ENCODE measurements at regions not wholly inside any gene's neighbourhood (a gene's known extent, or its start where the extent isn't known, plus 50 kb on each side); places are given as distances from the start of the nearest gene placed in this dataset.

GRCh38 chr12:60196366-60196765, 600.5 kb downstream of the SLC16A7 start:
- Histone ChIP-seq H3K4me1 (ENCODE audit: control insufficient read depth in 1 of 2, insufficient read depth in 2 of 2, low read length in 2 of 2) (no peaks in the 10 kb centered on the region), H3K9me3 (replicated peaks in 1 of 2; ENCODE audit: control insufficient read depth in 1 of 2, insufficient read depth in 1 of 2, low read length in 2 of 2) (no peaks in the 10 kb centered on the region), H4K20me1 (ENCODE audit: insufficient read depth, low read length) (no peaks in the 10 kb centered on the region), H3K9ac (ENCODE audit: insufficient read depth, low read length, poor library complexity, severe bottlenecking) (no peak overlapping the region), H3K4me2 (replicated peaks; ENCODE audit: extremely low read depth, low read length, poor library complexity, severe bottlenecking) (no peak overlapping the region), H3K36me3 (replicated peaks in 1 of 2; ENCODE audit: control insufficient read depth in 1 of 2, insufficient read depth in 2 of 2, low read length in 2 of 2) (no peaks in the 10 kb centered on the region), H3K79me2 (ENCODE audit: insufficient read depth, low read length) (no peaks in the 10 kb centered on the region), H2AFZ (ENCODE audit: insufficient read depth, low read depth, low read length, poor library complexity, severe bottlenecking) (no peak overlapping the region), H3K27me3 (ENCODE audit: control insufficient read depth in 2 of 2, insufficient read depth in 2 of 2, low read length in 2 of 2) (no peaks in the 10 kb centered on the region), H3K27ac (ENCODE audit: low read depth in 1 of 2, low read length in 2 of 2) (no peak overlapping the region), H3K4me3 (replicated peaks in 1 of 3; ENCODE audit: low read depth in 2 of 3, low read length in 3 of 3) (no peak overlapping the region)
- Mint-ChIP-seq H3K9me3 (peaks cover 0 to 7% (median 3%) of the 10 kb centered on the region in 7 donors), H3K27me3 (ENCODE audit: low read depth in 3 of 3) (no peaks in the 10 kb centered on the region), H3K4me1 (no peaks in the 10 kb centered on the region), H3K36me3 (no peaks in the 10 kb centered on the region), H3K4me3 (no peak overlapping the region), H3K27ac (no peak overlapping the region)
- intact Hi-C loops (cut with micrococcal nuclease), result no loop called here
- 100% methylated on average over 9 of the region's 10 CpGs for WGBS (ENCODE audit: insufficient coverage)
- TF ChIP-seq, protein P1, sequence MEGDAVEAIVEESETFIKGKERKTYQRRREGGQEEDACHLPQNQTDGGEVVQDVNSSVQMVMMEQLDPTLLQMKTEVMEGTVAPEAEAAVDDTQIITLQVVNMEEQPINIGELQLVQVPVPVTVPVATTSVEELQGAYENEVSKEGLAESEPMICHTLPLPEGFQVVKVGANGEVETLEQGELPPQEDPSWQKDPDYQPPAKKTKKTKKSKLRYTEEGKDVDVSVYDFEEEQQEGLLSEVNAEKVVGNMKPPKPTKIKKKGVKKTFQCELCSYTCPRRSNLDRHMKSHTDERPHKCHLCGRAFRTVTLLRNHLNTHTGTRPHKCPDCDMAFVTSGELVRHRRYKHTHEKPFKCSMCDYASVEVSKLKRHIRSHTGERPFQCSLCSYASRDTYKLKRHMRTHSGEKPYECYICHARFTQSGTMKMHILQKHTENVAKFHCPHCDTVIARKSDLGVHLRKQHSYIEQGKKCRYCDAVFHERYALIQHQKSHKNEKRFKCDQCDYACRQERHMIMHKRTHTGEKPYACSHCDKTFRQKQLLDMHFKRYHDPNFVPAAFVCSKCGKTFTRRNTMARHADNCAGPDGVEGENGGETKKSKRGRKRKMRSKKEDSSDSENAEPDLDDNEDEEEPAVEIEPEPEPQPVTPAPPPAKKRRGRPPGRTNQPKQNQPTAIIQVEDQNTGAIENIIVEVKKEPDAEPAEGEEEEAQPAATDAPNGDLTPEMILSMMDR (IDR thresholded peaks at IDR 0.05), result no peak
- no peak for DNase-seq

GRCh38 chr12:60197589-60197988, 601.8 kb downstream of the SLC16A7 start:
- no peaks in the 10 kb centered on the region for H3K4me1 Mint-ChIP-seq
- Histone ChIP-seq H3K4me3 (replicated peaks in 1 of 3; ENCODE audit: low read depth in 2 of 3, low read length in 3 of 3) (no peak overlapping the region), H4K20me1 (ENCODE audit: insufficient read depth, low read length) (no peaks in the 10 kb centered on the region), H3K79me2 (ENCODE audit: insufficient read depth, low read length) (no peaks in the 10 kb centered on the region), H3K36me3 (replicated peaks in 1 of 2; ENCODE audit: control insufficient read depth in 1 of 2, insufficient read depth in 2 of 2, low read length in 2 of 2) (no peaks in the 10 kb centered on the region), H3K4me1 (ENCODE audit: control insufficient read depth in 1 of 2, insufficient read depth in 2 of 2, low read length in 2 of 2) (no peaks in the 10 kb centered on the region), H3K9me3 (replicated peaks in 1 of 2; ENCODE audit: control insufficient read depth in 1 of 2, insufficient read depth in 1 of 2, low read length in 2 of 2) (no peaks in the 10 kb centered on the region), H2AFZ (ENCODE audit: insufficient read depth, low read depth, low read length, poor library complexity, severe bottlenecking) (no peak overlapping the region), H3K9ac (ENCODE audit: insufficient read depth, low read length, poor library complexity, severe bottlenecking) (no peak overlapping the region), H3K4me2 (replicated peaks; ENCODE audit: extremely low read depth, low read length, poor library complexity, severe bottlenecking) (no peak overlapping the region), H3K27ac (ENCODE audit: low read depth in 1 of 2, low read length in 2 of 2) (no peak overlapping the region), H3K27me3 (ENCODE audit: control insufficient read depth in 2 of 2, insufficient read depth in 2 of 2, low read length in 2 of 2) (no peaks in the 10 kb centered on the region)
- no peak overlapping the region for H3K4me3 Mint-ChIP-seq
- no peaks in the 10 kb centered on the region for H3K27me3 Mint-ChIP-seq (ENCODE audit: low read depth in 3 of 3)
- DNase-seq, result no peak
- TF ChIP-seq, protein P1 (IDR thresholded peaks at IDR 0.05), result no peak
- intact Hi-C loops (cut with micrococcal nuclease), result no loop called here
- H3K36me3 Mint-ChIP-seq, result no peaks in the 10 kb centered on the region
- no CpG with 5 or more reads among the region's 2 CpGs for WGBS (ENCODE audit: insufficient coverage)
- no peak overlapping the region for H3K27ac Mint-ChIP-seq
- H3K9me3 Mint-ChIP-seq, result peaks cover 0 to 7% (median 2%) of the 10 kb centered on the region in 7 donors

Measured in CD14-positive monocyte (primary cell).